T-cell (primary cell): ENCODE measurements at regions not wholly inside any gene's neighbourhood (a gene's known extent, or its start where the extent isn't known, plus 50 kb on each side); places are given as distances from the start of the nearest gene placed in this dataset.

Source experiments
- ATAC-seq, 4 experiments: fragments of 200-7000 bp in 3 of 4; fragments of 150-1000 bp in 1 of 4; cut with Tn5 transposase; replicated peaks in 1 of 4; 1 replicate in 3 of 4; 2 replicates in 1 of 4; pipeline ENCODE4 v1.10.0; 2021; ENCODE audit warnings: moderate library complexity in 3 of 4, mild to moderate bottlenecking in 2 of 4, moderate number of reproducible peaks in 1 of 4
- CTCF ChIA-PET, 2 donors: fragments of 300-600 bp; sonication (Branson Sonifier 250); formaldehyde crosslinking; loops; one replicate each; lab custom pipeline; 2022; ENCODE audit warnings: antibody characterized with exemption in 2 of 2; lab: Charles Lee
- POLR2A ChIA-PET, 2 donors: fragments of 300-600 bp; sonication (Branson Sonifier 250); formaldehyde crosslinking; loops; one replicate each; lab custom pipeline; 2022; ENCODE audit warnings: antibody characterized with exemption in 2 of 2; lab: Charles Lee
- DNase-seq, 35 experiments: peaks; one replicate each; pipeline versions ENCODE4 v3.0.0 to v3.0.0-alpha.2; 2013 to 2023
- H3K27ac ChIP-seq: one replicate; pipeline ENCODE4 v1.5.1; 2013; ENCODE audit warnings: low read length
- H3K27me3 ChIP-seq, 2 experiments: replicated peaks in 1 of 2; 1 replicate in 1 of 2; 2 replicates in 1 of 2; pipeline versions ENCODE4 v1.6.1 to v1.7.0; 2013; ENCODE audit warnings: low read length in 1 of 2, mixed read lengths in 1 of 2; ENCODE audit not compliant: control insufficient read depth in 2 of 2, insufficient read depth in 2 of 2; ENCODE audit errors: extremely low read depth in 1 of 2
- H3K36me3 ChIP-seq, 2 donors: 1 replicate in 1 of 2; 2 replicates in 1 of 2; pipeline versions ENCODE4 v1.6.1 to v1.7.0; 2013; ENCODE audit warnings: low read length in 1 of 2; ENCODE audit not compliant: control insufficient read depth in 2 of 2, insufficient read depth in 1 of 2; ENCODE audit errors: extremely low read depth in 1 of 2
- H3K4me1 ChIP-seq, 2 experiments: 1 replicate in 1 of 2; 2 replicates in 1 of 2; pipeline versions ENCODE4 v1.6.1 to v1.7.0; 2013; ENCODE audit warnings: low read length in 2 of 2, mixed read lengths in 1 of 2; ENCODE audit not compliant: insufficient read depth in 2 of 2, control insufficient read depth in 1 of 2; ENCODE audit errors: extremely low read depth in 1 of 2
- H3K4me3 ChIP-seq, 2 donors: 1 replicate in 1 of 2; 2 replicates in 1 of 2; pipeline versions ENCODE4 v1.5.1 to v1.7.0; 2013; ENCODE audit warnings: mild to moderate bottlenecking in 2 of 2, low read length in 1 of 2, moderate library complexity in 1 of 2; ENCODE audit not compliant: control insufficient read depth in 1 of 2; ENCODE audit errors: extremely low read depth in 1 of 2
- H3K9me3 ChIP-seq: 2 replicates; pipeline ENCODE4 v1.7.0; 2013
- H3K27ac Mint-ChIP-seq, 2 donors: one replicate each; pipeline ENCODE4 v1.8.0; 2020 to 2021; ENCODE audit warnings: mild to moderate bottlenecking in 2 of 2, mixed read lengths in 2 of 2
- H3K27me3 Mint-ChIP-seq, 2 donors: one replicate each; pipeline ENCODE4 v1.8.0; 2021 to 2022; ENCODE audit warnings: mixed read lengths in 2 of 2
- H3K36me3 Mint-ChIP-seq: one replicate; pipeline ENCODE4 v1.8.0; 2021; ENCODE audit warnings: mixed read lengths
- H3K4me1 Mint-ChIP-seq, 3 donors: one replicate each; pipeline ENCODE4 v1.8.0; 2020 to 2022; ENCODE audit warnings: mixed read lengths in 3 of 3, mild to moderate bottlenecking in 1 of 3
- H3K4me3 Mint-ChIP-seq, 3 donors: one replicate each; pipeline ENCODE4 v1.8.0; 2020 to 2022; ENCODE audit warnings: mild to moderate bottlenecking in 3 of 3, mixed read lengths in 3 of 3, moderate library complexity in 3 of 3
- H3K9me3 Mint-ChIP-seq, 3 donors: one replicate each; pipeline ENCODE4 v1.8.0; 2020 to 2022; ENCODE audit warnings: mixed read lengths in 3 of 3
- WGBS: methylation state at CpG from one replicate; pipeline ENCODE4 v1.1.5; 2013; ENCODE audit warnings: missing lambda C conversion rate; ENCODE audit not compliant: insufficient coverage; 5-methylcytosine and 5-hydroxymethylcytosine counted together

DNA sequence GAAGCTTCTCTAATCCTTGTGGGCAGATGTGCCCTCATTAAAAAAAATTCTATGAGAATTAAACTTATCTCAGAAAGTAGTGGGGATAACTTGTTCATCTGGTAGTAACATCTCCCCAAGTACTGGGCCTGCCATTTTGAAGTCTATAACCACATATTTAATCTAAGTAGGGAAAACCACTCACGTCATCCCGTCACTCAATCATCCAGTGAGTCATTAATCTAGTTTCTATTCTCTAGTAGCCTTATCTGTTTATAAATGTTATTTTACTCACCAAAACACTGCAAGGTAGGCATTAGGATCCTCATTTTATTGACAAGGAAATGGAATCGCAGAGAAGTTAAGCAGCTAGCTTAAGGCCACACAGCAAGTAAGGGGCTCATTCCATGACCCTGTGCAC, 221.9 kb downstream of the ATG4C start:
- CTCF ChIA-PET, result no interaction called here
- no peak for ATAC-seq
- 100% methylated on average over 1 of the region's 3 CpGs for WGBS
- Mint-ChIP-seq H3K27ac (no peak overlapping the region), H3K9me3 (peaks cover 0 to 4% (median 0%) of the 10 kb centered on the region in 3 donors), H3K36me3 (no peaks in the 10 kb centered on the region), H3K4me1 (no peaks in the 10 kb centered on the region), H3K27me3 (peaks cover 6 to 12% of the 10 kb centered on the region in 2 donors), H3K4me3 (no peak overlapping the region)
- Histone ChIP-seq H3K4me3 (no peak overlapping the region), H3K27ac (no peak overlapping the region), H3K4me1 (no peaks in the 10 kb centered on the region), H3K9me3 (no peaks in the 10 kb centered on the region), H3K27me3 (no peaks in the 10 kb centered on the region), H3K36me3 (no peaks in the 10 kb centered on the region)
- DNase-seq, result no peak
- POLR2A ChIA-PET, result no interaction called here

DNA sequence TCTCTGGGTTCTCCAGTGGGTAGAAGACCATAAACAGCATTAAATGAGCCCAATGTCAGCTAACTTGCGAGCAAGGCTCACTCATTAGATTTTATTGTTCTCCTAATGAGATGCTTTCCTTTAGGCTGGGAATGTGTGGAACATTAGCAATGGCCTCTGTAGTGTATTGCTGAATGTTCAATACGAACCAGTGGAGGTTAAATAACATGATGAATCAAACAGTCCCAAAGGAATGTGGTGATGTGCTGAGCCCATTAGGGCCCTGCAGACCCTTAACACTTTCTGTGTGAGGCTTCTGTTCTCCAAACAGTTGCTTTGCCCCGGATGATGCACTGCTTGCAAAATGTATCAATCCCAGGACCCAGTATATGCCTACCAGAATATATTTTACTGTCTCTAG, 225.5 kb downstream of the ATG4C start:
- Mint-ChIP-seq H3K9me3 (peaks cover 0 to 4% (median 0%) of the 10 kb centered on the region in 3 donors), H3K27ac (no peak overlapping the region)

DNA sequence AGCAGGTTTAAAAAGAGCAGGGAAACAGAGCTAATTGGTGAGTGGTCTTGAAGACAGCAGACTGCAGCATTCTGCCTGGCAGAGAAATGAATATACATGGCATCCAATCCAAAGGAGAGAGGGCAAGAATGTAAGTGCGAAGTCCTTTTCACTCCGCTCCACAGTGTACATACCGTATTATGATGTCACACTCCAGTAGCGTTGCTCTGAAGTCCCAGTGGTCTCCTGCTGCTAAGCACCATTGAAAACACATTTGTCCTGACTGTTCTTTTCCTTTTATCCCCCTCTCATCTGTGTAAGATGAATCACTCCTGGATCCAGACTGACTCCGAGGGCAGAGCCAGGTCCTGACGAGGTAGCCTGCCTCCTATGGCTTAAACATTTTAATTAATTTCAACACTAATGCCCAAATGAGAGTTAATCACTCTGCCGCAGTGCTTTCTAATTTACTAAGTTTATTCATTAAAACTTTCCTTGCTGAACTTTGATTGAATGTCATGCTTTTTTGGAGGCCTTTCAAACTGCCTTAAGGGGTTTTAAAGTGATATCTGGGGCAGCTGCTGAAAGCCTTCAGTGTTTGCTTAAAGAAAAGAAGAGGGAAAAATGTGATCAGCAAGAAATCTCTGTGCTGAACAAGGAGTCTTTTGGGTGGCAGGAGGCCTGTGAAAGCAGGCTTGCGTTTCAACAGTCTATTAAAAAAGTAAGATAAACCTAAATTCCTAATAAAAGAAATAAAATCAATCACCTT, 227.2 kb downstream of the ATG4C start:
- ChIA-PET CTCF (no interaction called here), POLR2A (no interaction called here)
- Histone ChIP-seq H3K4me1 (no peaks in the 10 kb centered on the region), H3K27ac (no peak overlapping the region), H3K4me3 (no peak overlapping the region), H3K9me3 (no peaks in the 10 kb centered on the region), H3K36me3 (no peaks in the 10 kb centered on the region), H3K27me3 (no peaks in the 10 kb centered on the region)
- Mint-ChIP-seq H3K27ac (no peak overlapping the region), H3K4me3 (no peak overlapping the region), H3K4me1 (no peaks in the 10 kb centered on the region), H3K27me3 (peaks cover 6 to 8% of the 10 kb centered on the region in 2 donors), H3K36me3 (no peaks in the 10 kb centered on the region), H3K9me3 (peaks cover 0 to 4% (median 0%) of the 10 kb centered on the region in 3 donors)
- no peak for ATAC-seq
- DNase-seq, result no peak
- 67% methylated on average over 1 of the region's 8 CpGs for WGBS

More for the DNA sequence above, 225.5 kb downstream of the ATG4C start:
- CTCF ChIA-PET, result no interaction called here
- 51% methylated on average over 2 of the region's 3 CpGs for WGBS
- Histone ChIP-seq H3K27me3 (no peaks in the 10 kb centered on the region), H3K4me1 (no peaks in the 10 kb centered on the region), H3K4me3 (no peak overlapping the region), H3K36me3 (no peaks in the 10 kb centered on the region), H3K27ac (no peak overlapping the region), H3K9me3 (no peaks in the 10 kb centered on the region)
- H3K27me3 Mint-ChIP-seq, result peaks cover 4 to 12% of the 10 kb centered on the region in 2 donors
- no peaks in the 10 kb centered on the region for H3K4me1 Mint-ChIP-seq
- no peak for ATAC-seq
- no peak for DNase-seq
- no peak overlapping the region for H3K4me3 Mint-ChIP-seq
- H3K36me3 Mint-ChIP-seq, result no peaks in the 10 kb centered on the region
- POLR2A ChIA-PET, result no interaction called here

DNA sequence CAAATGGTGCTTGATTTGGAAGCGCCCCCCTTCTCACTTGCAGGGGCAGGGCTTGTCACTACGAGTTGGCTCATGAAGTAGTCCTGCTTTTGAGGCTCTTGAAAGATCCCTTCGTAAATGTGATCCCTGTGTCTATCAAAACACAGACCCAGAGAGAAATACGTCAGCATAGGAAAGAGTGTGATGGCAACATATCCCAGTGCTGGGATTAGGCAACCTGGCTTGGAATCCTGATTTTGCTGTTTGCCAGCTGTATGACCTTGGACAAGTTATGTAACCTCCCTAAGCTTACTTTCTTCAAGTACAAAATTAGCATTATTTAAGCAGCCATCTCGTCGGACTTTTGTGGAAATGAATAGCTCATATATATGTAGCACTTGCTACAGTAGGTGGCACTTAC, 228.4 kb downstream of the ATG4C start:
- Mint-ChIP-seq H3K9me3 (no peaks in the 10 kb centered on the region), H3K4me3 (no peak overlapping the region), H3K4me1 (no peaks in the 10 kb centered on the region), H3K27ac (no peak overlapping the region), H3K27me3 (peaks cover 4 to 5% of the 10 kb centered on the region in 2 donors), H3K36me3 (no peaks in the 10 kb centered on the region)
- H3K4me1 ChIP-seq, result no peaks in the 10 kb centered on the region
- DNase-seq, result no peak
- H3K36me3 ChIP-seq, result no peaks in the 10 kb centered on the region
- ATAC-seq, result no peak
- CTCF ChIA-PET, result no interaction called here
- H3K4me3 ChIP-seq, result no peak overlapping the region
- no peaks in the 10 kb centered on the region for H3K9me3 ChIP-seq
- no peak overlapping the region for H3K27ac ChIP-seq
- POLR2A ChIA-PET, result no interaction called here
- no peaks in the 10 kb centered on the region for H3K27me3 ChIP-seq
- 69% methylated on average over 2 of the region's 6 CpGs for WGBS

DNA sequence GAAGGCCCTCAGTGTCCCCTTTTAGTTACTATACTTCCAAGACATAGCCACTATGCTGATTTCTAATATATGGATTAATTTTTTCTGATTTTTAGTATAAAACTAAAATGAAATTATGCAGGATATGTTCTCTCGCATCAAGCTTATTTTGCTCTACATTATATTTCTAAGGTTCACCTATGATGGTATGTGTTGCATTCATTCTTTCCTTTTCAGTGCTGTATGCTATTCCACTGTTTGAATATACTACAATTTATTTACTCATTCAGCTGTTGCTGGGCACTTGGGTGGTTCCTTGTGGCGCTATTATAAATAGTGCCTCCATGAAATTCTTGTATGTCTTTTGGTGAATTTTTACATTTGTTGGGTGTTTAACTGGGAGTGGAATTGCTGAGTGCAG, 230.3 kb downstream of the ATG4C start:
- no peaks in the 10 kb centered on the region for H3K27me3 ChIP-seq
- Mint-ChIP-seq H3K27me3 (peaks cover 4 to 7% of the 10 kb centered on the region in 2 donors), H3K4me3 (no peak overlapping the region), H3K4me1 (no peaks in the 10 kb centered on the region), H3K9me3 (no peaks in the 10 kb centered on the region), H3K27ac (no peak overlapping the region), H3K36me3 (no peaks in the 10 kb centered on the region)
- H3K9me3 ChIP-seq, result no peaks in the 10 kb centered on the region
- no peaks in the 10 kb centered on the region for H3K4me1 ChIP-seq
- no peak overlapping the region for H3K27ac ChIP-seq
- 80% methylated on average over 1 of the region's 2 CpGs for WGBS
- CTCF ChIA-PET, result no interaction called here
- no peak overlapping the region for H3K4me3 ChIP-seq
- no peaks in the 10 kb centered on the region for H3K36me3 ChIP-seq
- DNase-seq, result no peak
- ATAC-seq, result no peak
- POLR2A ChIA-PET, result interaction anchor here in 1 of 2 donors (0.5 kb wide), 1 partner anchor 1575 kb away, joined by 5 read pairs; no protein-coding TSS in a partner anchor

DNA sequence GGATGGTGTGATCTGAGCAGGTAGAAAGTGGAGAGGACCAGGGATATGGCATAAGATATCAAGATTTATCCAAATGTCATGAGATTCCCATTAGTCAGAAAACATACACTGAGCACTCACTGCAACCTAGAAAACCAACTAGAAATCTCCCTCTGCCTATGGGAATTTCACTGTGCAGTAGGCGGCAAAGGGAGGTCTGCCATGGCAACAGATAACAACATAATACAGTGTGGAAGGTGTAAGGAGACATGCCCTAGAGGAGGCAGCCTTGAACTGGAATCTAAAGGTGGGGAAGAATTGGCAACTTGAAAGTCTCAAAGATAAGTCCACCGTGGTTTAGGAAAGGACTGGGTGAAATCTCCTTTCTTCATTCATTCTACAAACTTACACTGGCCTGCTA, 238.4 kb downstream of the ATG4C start:
- CTCF ChIA-PET, result no interaction called here
- no peaks in the 10 kb centered on the region for H3K27me3 ChIP-seq
- POLR2A ChIA-PET, result no interaction called here
- no peak overlapping the region for H3K27ac Mint-ChIP-seq
- H3K9me3 Mint-ChIP-seq, result no peaks in the 10 kb centered on the region
- H3K4me3 Mint-ChIP-seq, result no peak overlapping the region
- DNase-seq (no peak), ATAC-seq (no peak)
- H3K4me3 ChIP-seq, result no peak overlapping the region
- no peaks in the 10 kb centered on the region for H3K4me1 Mint-ChIP-seq
- H3K27ac ChIP-seq, result no peak overlapping the region
- H3K9me3 ChIP-seq, result no peaks in the 10 kb centered on the region
- H3K4me1 ChIP-seq, result no peaks in the 10 kb centered on the region
- WGBS, result no CpG with 5 or more reads among the region's 2 CpGs
- peaks cover 4 to 14% of the 10 kb centered on the region in 2 donors for H3K27me3 Mint-ChIP-seq
- no peaks in the 10 kb centered on the region for H3K36me3 Mint-ChIP-seq
- H3K36me3 ChIP-seq, result no peaks in the 10 kb centered on the region
